Astrocyte (in vitro differentiated cells and primary cell): ENCODE measurements at regions not wholly inside any gene's neighbourhood (a gene's known extent, or its start where the extent isn't known, plus 50 kb on each side); places are given as distances from the start of the nearest gene placed in this dataset.

Experiments used
- DNase-seq: peaks from one replicate; pipeline ENCODE4 v3.0.0-alpha.2; 2010; ENCODE audit warnings: low read depth
- FAIRE-seq: peaks from 2 replicates; lab custom pipeline; 2011; peaks lifted over from hg19 to GRCh38; lab: Jason Lieb, UNC
- H2AFZ ChIP-seq: 2 replicates; pipeline ENCODE4 v1.6.0; 2012; ENCODE audit warnings: low read depth, low read length, inconsistent platforms
- H3K27ac ChIP-seq: 2 replicates; pipeline ENCODE4 v1.5.1; 2011; ENCODE audit warnings: low read depth, low read length, inconsistent platforms
- H3K27me3 ChIP-seq: 2 replicates; pipeline ENCODE4 v1.6.0; 2011; ENCODE audit warnings: low read length, inconsistent platforms; ENCODE audit not compliant: insufficient read depth
- H3K36me3 ChIP-seq: 2 replicates; pipeline ENCODE4 v1.5.1; 2011; ENCODE audit warnings: low read length, inconsistent platforms; ENCODE audit not compliant: insufficient read depth
- H3K4me1 ChIP-seq: 2 replicates; pipeline ENCODE4 v1.5.1; 2011; ENCODE audit warnings: low read length, inconsistent platforms; ENCODE audit not compliant: insufficient read depth
- H3K4me2 ChIP-seq: 2 replicates; pipeline ENCODE4 v1.6.0; 2012; ENCODE audit warnings: low read length, inconsistent platforms
- H3K4me3 ChIP-seq: 2 replicates; pipeline ENCODE4 v1.5.1; 2011; ENCODE audit warnings: low read depth, mild to moderate bottlenecking, low read length, inconsistent platforms; ENCODE audit not compliant: insufficient read depth
- H3K79me2 ChIP-seq: 2 replicates; pipeline ENCODE4 v1.6.0; 2012; ENCODE audit warnings: mild to moderate bottlenecking, low read length, inconsistent platforms; ENCODE audit not compliant: insufficient read depth
- H3K9ac ChIP-seq: 2 replicates; pipeline ENCODE4 v1.6.0; 2012; ENCODE audit warnings: mild to moderate bottlenecking, low read length, inconsistent platforms
- H3K9me3 ChIP-seq: 2 replicates; pipeline ENCODE4 v1.5.1; 2012; ENCODE audit warnings: low read depth, mild to moderate bottlenecking, low read length, inconsistent platforms; ENCODE audit not compliant: insufficient read depth
- H4K20me1 ChIP-seq: 2 replicates; pipeline ENCODE4 v1.6.0; 2012; ENCODE audit warnings: low read length, inconsistent platforms; ENCODE audit not compliant: insufficient read depth
- H3K27ac Mint-ChIP-seq: one replicate; pipeline ENCODE4 v1.8.0; 2021; ENCODE audit warnings: mild to moderate bottlenecking, mixed read lengths; ENCODE audit not compliant: unreplicated experiment
- H3K27me3 Mint-ChIP-seq: one replicate; pipeline ENCODE4 v1.8.0; 2021; ENCODE audit warnings: low read depth, mixed read lengths; ENCODE audit not compliant: unreplicated experiment
- H3K36me3 Mint-ChIP-seq: one replicate; pipeline ENCODE4 v1.8.0; 2021; ENCODE audit warnings: low read depth, mixed read lengths; ENCODE audit not compliant: unreplicated experiment
- H3K4me1 Mint-ChIP-seq: one replicate; pipeline ENCODE4 v1.8.0; 2021; ENCODE audit warnings: low read depth, mixed read lengths; ENCODE audit not compliant: unreplicated experiment
- H3K4me3 Mint-ChIP-seq: one replicate; pipeline ENCODE4 v1.8.0; 2021; ENCODE audit warnings: mild to moderate bottlenecking, moderate library complexity, mixed read lengths; ENCODE audit not compliant: unreplicated experiment
- H3K9me3 Mint-ChIP-seq: one replicate; pipeline ENCODE4 v1.8.0; 2021; ENCODE audit warnings: mild to moderate bottlenecking, mixed read lengths; ENCODE audit not compliant: unreplicated experiment
- EZH2 ChIP-seq: IDR thresholded peaks from 2 replicates; pipeline ENCODE4 v1.6.1; 2012; ENCODE audit warnings: mild to moderate bottlenecking, low read length, inconsistent platforms; ENCODE audit not compliant: insufficient read depth
- TF ChIP-seq, protein P1 (sequence below): IDR thresholded peaks from 2 replicates; pipeline ENCODE4 v1.5.1; 2011; ENCODE audit warnings: low read depth, mild to moderate bottlenecking, inconsistent platforms, low read length, moderate library complexity; ENCODE audit not compliant: insufficient read depth

- Histone ChIP-seq H2AFZ (no peak overlapping the region), H3K4me1 (peaks cover 6% of the 10 kb centered on the region), H3K4me2 (no peak overlapping the region), H3K27ac (no peak overlapping the region), H4K20me1 (no peaks in the 10 kb centered on the region), H3K4me3 (no peak overlapping the region), H3K9me3 (no peaks in the 10 kb centered on the region), H3K27me3 (no peaks in the 10 kb centered on the region), H3K36me3 (no peaks in the 10 kb centered on the region), H3K9ac (no peak overlapping the region), H3K79me2 (no peaks in the 10 kb centered on the region)
- Mint-ChIP-seq H3K27me3 (no peaks in the 10 kb centered on the region), H3K27ac (no peak overlapping the region), H3K36me3 (peaks cover 3% of the 10 kb centered on the region), H3K9me3 (no peaks in the 10 kb centered on the region), H3K4me1 (peaks cover 25% of the 10 kb centered on the region), H3K4me3 (no peak overlapping the region)
- TF ChIP-seq, protein P1, sequence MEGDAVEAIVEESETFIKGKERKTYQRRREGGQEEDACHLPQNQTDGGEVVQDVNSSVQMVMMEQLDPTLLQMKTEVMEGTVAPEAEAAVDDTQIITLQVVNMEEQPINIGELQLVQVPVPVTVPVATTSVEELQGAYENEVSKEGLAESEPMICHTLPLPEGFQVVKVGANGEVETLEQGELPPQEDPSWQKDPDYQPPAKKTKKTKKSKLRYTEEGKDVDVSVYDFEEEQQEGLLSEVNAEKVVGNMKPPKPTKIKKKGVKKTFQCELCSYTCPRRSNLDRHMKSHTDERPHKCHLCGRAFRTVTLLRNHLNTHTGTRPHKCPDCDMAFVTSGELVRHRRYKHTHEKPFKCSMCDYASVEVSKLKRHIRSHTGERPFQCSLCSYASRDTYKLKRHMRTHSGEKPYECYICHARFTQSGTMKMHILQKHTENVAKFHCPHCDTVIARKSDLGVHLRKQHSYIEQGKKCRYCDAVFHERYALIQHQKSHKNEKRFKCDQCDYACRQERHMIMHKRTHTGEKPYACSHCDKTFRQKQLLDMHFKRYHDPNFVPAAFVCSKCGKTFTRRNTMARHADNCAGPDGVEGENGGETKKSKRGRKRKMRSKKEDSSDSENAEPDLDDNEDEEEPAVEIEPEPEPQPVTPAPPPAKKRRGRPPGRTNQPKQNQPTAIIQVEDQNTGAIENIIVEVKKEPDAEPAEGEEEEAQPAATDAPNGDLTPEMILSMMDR, result no peak
- no peak for TF ChIP-seq EZH2
- no peak for FAIRE-seq
- DNase-seq, result no peak
Observed at GRCh38 chr1:115453666-115454065, 115.6 kb upstream of the NGF start.

DNA sequence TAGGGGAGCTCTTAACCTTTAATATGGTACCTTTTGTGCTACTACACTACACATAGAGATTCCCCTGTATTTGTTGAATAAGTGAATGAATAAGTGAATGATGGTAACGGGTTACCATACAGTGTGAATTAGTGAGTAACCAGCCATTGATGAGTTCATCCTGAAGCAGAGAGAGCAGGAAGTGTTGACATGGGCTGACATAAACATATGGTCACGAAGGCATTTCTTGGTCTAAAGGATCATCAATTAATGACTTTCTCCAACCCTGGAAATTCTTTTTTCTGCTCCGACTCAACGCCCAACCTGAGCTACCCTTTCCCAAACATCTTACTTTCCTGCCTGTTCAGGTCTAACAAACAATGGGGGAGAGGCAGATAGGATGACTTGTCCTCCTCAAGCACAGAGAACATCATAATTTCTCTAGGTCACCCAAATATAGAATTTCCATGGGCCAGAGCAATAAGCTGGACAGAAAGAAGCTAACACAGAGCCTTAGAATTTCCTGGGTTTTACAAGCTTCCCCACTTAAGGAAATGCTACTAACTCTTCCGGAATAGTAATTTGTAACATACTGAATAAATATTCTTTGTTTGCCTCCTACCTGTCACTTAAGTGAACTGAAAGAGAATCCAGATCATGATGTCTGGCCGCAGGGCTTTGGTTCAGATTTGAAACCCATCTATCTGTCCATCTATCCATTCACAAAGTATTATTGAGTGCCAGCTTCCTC, 114.7 kb upstream of the NGF start:
- no peak overlapping the region for H3K4me3 Mint-ChIP-seq
- H3K36me3 Mint-ChIP-seq, result peaks cover 3% of the 10 kb centered on the region
- H3K27ac ChIP-seq, result no peak overlapping the region
- no peaks in the 10 kb centered on the region for H3K79me2 ChIP-seq
- peaks cover 3% of the 10 kb centered on the region for H3K27me3 Mint-ChIP-seq
- no peaks in the 10 kb centered on the region for H3K9me3 ChIP-seq
- H4K20me1 ChIP-seq, result no peaks in the 10 kb centered on the region
- FAIRE-seq (no peak), DNase-seq (no peak)
- H3K36me3 ChIP-seq, result no peaks in the 10 kb centered on the region
- H3K4me3 ChIP-seq, result no peak overlapping the region
- no peak overlapping the region for H2AFZ ChIP-seq
- no peaks in the 10 kb centered on the region for H3K9me3 Mint-ChIP-seq
- no peak overlapping the region for H3K27ac Mint-ChIP-seq
- peaks cover 6% of the 10 kb centered on the region for H3K4me1 ChIP-seq
- H3K4me2 ChIP-seq, result no peak overlapping the region
- no peak overlapping the region for H3K9ac ChIP-seq
- TF ChIP-seq, protein P1, result no peak
- TF ChIP-seq EZH2, result no peak
- H3K4me1 Mint-ChIP-seq, result peaks cover 23% of the 10 kb centered on the region
- no peaks in the 10 kb centered on the region for H3K27me3 ChIP-seq

DNA sequence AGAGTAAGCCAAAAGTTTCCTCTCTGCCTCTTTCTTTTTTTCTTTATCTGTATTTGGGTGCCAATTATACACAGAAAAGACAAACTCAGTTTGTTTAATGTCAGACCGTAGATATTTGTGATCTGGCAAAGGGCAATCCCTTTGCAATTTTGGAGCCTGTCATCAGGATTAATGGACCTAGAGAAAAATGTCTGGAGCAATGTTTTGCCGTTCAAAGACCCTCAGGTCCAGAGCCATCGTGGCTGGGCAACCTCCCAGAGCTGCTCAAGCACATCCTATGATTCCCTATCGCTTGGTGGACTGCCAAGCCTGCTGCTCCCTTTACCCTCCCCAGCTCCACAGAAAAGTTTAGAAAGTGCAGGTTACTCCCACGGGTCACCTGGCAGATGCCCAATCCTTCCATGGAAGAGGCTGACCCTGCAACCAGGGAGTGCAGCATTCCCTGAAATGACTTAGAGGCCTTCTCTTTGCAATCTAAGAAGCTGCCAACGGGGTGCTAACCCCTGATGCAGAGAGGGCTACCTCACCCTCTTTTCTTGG, 112.5 kb upstream of the NGF start:
- FAIRE-seq (no peak), DNase-seq (no peak)
- Histone ChIP-seq H4K20me1 (no peaks in the 10 kb centered on the region), H3K27me3 (no peaks in the 10 kb centered on the region), H3K79me2 (no peaks in the 10 kb centered on the region), H3K27ac (no peak overlapping the region), H3K9ac (no peak overlapping the region), H3K9me3 (no peaks in the 10 kb centered on the region), H2AFZ (no peak overlapping the region), H3K4me2 (no peak overlapping the region), H3K4me1 (no peaks in the 10 kb centered on the region), H3K4me3 (no peak overlapping the region), H3K36me3 (no peaks in the 10 kb centered on the region)
- H3K4me3 Mint-ChIP-seq, result no peak overlapping the region
- peaks cover 11% of the 10 kb centered on the region for H3K4me1 Mint-ChIP-seq
- no peaks in the 10 kb centered on the region for H3K9me3 Mint-ChIP-seq
- no peak overlapping the region for H3K27ac Mint-ChIP-seq
- peaks cover 3% of the 10 kb centered on the region for H3K27me3 Mint-ChIP-seq
- TF ChIP-seq, protein P1, result no peak
- no peak for TF ChIP-seq EZH2
- peaks cover 5% of the 10 kb centered on the region for H3K36me3 Mint-ChIP-seq
